Right lobe of liver (tissue), 4 donors: ENCODE measurements at regions not wholly inside any gene's neighbourhood (a gene's known extent, or its start where the extent isn't known, plus 50 kb on each side); places are given as distances from the start of the nearest gene placed in this dataset.

Experiments
- CTCF ChIP-seq, 4 donors: fragments of 200-600 bp in 3 of 4; fragments of 450-650 bp in 1 of 4; IDR thresholded peaks; one replicate each; pipeline versions ENCODE4 v1.5.1 to v1.8.0; 2016 to 2022; ENCODE audit warnings: antibody characterized with exemption in 4 of 4, mild to moderate bottlenecking in 2 of 4
- POLR2A ChIP-seq: fragments of 450-650 bp; IDR thresholded peaks from one replicate; pipeline ENCODE4 v1.6.1; 2017; ENCODE audit warnings: antibody characterized with exemption, mild to moderate bottlenecking
- donor health status: DM: no; HTN: no; CAD: no.
- donor health status: DM: no; HTN: no; CAD: no.
- donor health status: DM: no; HTN: yes; CAD: no.

- no peak for TF ChIP-seq CTCF (IDR thresholded peaks at IDR 0.05)
- TF ChIP-seq POLR2A: no peak
Observed at GRCh38 chr7:21154614-21155013, 273.3 kb upstream of the SP4 start.
